Prostate gland (tissue), 2 donors: ENCODE measurements at regions not wholly inside any gene's neighbourhood (a gene's known extent, or its start where the extent isn't known, plus 50 kb on each side); places are given as distances from the start of the nearest gene placed in this dataset.

Experiments
- POLR2A ChIP-seq: fragments of 450-650 bp; IDR thresholded peaks from one replicate; pipeline ENCODE4 v1.6.1; 2016; ENCODE audit warnings: antibody characterized with exemption, mild to moderate bottlenecking
- TF ChIP-seq, protein P1 (sequence below), 4 experiments: fragments of 200-600 bp in 2 of 4; fragments of 450-650 bp in 2 of 4; sonication (generic) in 2 of 4; IDR thresholded peaks; 1 replicate in 3 of 4; 2 replicates in 1 of 4; pipeline ENCODE4 v1.5.1; 2016 to 2019; ENCODE audit warnings: antibody characterized with exemption in 4 of 4, mild to moderate bottlenecking in 2 of 4, moderate library complexity in 2 of 4

DNA sequence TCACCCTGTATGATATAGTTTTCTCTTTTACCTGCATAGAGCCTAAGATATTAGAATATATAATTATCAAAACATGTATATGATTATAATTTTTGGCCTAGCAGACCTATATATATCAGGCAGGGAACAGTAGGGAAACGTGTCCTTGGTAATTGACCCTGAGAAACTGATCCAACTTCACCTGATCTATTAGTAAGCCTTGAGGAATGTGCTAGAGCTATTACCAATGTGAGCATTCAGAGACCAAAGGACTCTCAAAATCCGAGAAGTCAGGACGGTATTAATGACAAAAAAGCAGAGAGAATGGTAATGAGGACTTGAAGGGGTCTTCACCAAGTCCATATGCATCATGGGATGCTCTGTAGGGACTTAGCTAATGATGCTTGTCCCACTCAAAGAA is 571.9 kb downstream of the CPS1 start:
- TF ChIP-seq, protein P1, sequence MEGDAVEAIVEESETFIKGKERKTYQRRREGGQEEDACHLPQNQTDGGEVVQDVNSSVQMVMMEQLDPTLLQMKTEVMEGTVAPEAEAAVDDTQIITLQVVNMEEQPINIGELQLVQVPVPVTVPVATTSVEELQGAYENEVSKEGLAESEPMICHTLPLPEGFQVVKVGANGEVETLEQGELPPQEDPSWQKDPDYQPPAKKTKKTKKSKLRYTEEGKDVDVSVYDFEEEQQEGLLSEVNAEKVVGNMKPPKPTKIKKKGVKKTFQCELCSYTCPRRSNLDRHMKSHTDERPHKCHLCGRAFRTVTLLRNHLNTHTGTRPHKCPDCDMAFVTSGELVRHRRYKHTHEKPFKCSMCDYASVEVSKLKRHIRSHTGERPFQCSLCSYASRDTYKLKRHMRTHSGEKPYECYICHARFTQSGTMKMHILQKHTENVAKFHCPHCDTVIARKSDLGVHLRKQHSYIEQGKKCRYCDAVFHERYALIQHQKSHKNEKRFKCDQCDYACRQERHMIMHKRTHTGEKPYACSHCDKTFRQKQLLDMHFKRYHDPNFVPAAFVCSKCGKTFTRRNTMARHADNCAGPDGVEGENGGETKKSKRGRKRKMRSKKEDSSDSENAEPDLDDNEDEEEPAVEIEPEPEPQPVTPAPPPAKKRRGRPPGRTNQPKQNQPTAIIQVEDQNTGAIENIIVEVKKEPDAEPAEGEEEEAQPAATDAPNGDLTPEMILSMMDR (IDR thresholded peaks at IDR 0.05), result no peak
- no peak for TF ChIP-seq POLR2A
